IMR-90 (cell line): ENCODE measurements at regions not wholly inside any gene's neighbourhood (a gene's known extent, or its start where the extent isn't known, plus 50 kb on each side); places are given as distances from the start of the nearest gene placed in this dataset.

ENCODE experiments used
- ATAC-seq: fragments of 200-7000 bp; cut with Tn5 transposase; 2 replicates; pipeline ENCODE4 v1.9.1; 2020; ENCODE audit warnings: low read depth, mild to moderate bottlenecking, moderate library complexity
- BruUV-seq: library from RNA; stranded (reverse); fragments of 400-500 nt; replicated peaks from 2 replicates; lab custom pipeline; 2021; lab: Mats Ljungman, UMichigan
- CTCF ChIA-PET: fragments of 300-600 bp; formaldehyde crosslinking; extraction: SDS; loops from one replicate; lab custom pipeline; 2021; ENCODE audit warnings: antibody characterized with exemption; lab: Yijun Ruan, JAX
- POLR2A ChIA-PET: fragments of 300-600 bp; sonication (Branson Sonifier 250); formaldehyde crosslinking; loops from one replicate; lab custom pipeline; 2022; ENCODE audit warnings: antibody characterized with exemption; ENCODE audit not compliant: unreplicated experiment; lab: Charles Lee
- DNase-seq: peaks from one replicate; pipeline ENCODE4 v3.0.0; 2013
- H2AFZ ChIP-seq: replicated peaks from 2 replicates; pipeline ENCODE3; 2013; ENCODE audit warnings: low read length, mild to moderate bottlenecking; ENCODE audit not compliant: poor library complexity
- H2AK5ac ChIP-seq: 2 replicates; pipeline ENCODE4 v1.6.1; 2013; ENCODE audit warnings: low read depth, low read length, inconsistent platforms
- H2AK9ac ChIP-seq: replicated peaks from 2 replicates; pipeline ENCODE3; 2013; ENCODE audit warnings: mild to moderate bottlenecking, low read depth, low read length, moderate library complexity; ENCODE audit not compliant: poor library complexity
- H2BK120ac ChIP-seq: 2 replicates; pipeline ENCODE4 v1.6.1; 2013; ENCODE audit warnings: low read depth, low read length, inconsistent platforms
- H2BK15ac ChIP-seq: 3 replicates; pipeline ENCODE4 v1.6.1; 2013; ENCODE audit warnings: low read depth, low read length, inconsistent platforms
- H2BK20ac ChIP-seq: 2 replicates; pipeline ENCODE4 v1.6.1; 2013; ENCODE audit warnings: low read depth, mild to moderate bottlenecking, inconsistent platforms, low read length, moderate library complexity
- H2BK5ac ChIP-seq: 2 replicates; pipeline ENCODE4 v1.6.1; 2013; ENCODE audit warnings: mild to moderate bottlenecking, low read depth, low read length, inconsistent platforms; ENCODE audit not compliant: poor library complexity, severe bottlenecking
- H3K14ac ChIP-seq: replicated peaks from 2 replicates; pipeline ENCODE4 v1.6.1; 2013; ENCODE audit warnings: low read depth, low read length, inconsistent platforms
- H3K18ac ChIP-seq: 2 replicates; pipeline ENCODE4 v1.6.1; 2013; ENCODE audit warnings: low read depth, low read length, control low read depth
- H3K23ac ChIP-seq: 2 replicates; pipeline ENCODE4 v1.6.1; 2013; ENCODE audit warnings: low read depth, low read length, inconsistent platforms
- H3K27ac ChIP-seq: 2 replicates; pipeline ENCODE4 v1.5.1; 2013; ENCODE audit warnings: mild to moderate bottlenecking, control low read depth, low read length; ENCODE audit not compliant: insufficient read depth
- H3K27me3 ChIP-seq: 2 replicates; pipeline ENCODE4 v1.6.1; 2013; ENCODE audit warnings: low read length; ENCODE audit not compliant: control insufficient read depth, insufficient read depth
- H3K36me3 ChIP-seq: 2 replicates; pipeline ENCODE4 v1.6.1; 2013; ENCODE audit warnings: low read length, mixed read lengths; ENCODE audit not compliant: control insufficient read depth, insufficient read depth
- H3K4ac ChIP-seq: 2 replicates; pipeline ENCODE4 v1.6.1; 2013; ENCODE audit warnings: low read depth, low read length, inconsistent platforms
- H3K4me1 ChIP-seq: 2 replicates; pipeline ENCODE4 v1.6.1; 2013; ENCODE audit warnings: low read length, mixed read lengths; ENCODE audit not compliant: control insufficient read depth, insufficient read depth
- H3K4me2 ChIP-seq: 2 replicates; pipeline ENCODE4 v1.6.1; 2013; ENCODE audit warnings: low read depth, mild to moderate bottlenecking, control low read depth, low read length, moderate library complexity
- H3K4me3 ChIP-seq: 2 replicates; pipeline ENCODE4 v1.5.1; 2013; ENCODE audit warnings: low read depth, mild to moderate bottlenecking, control low read depth, low read length, moderate library complexity; ENCODE audit not compliant: insufficient read depth
- H3K56ac ChIP-seq: 2 replicates; pipeline ENCODE4 v1.6.1; 2013; ENCODE audit warnings: low read length, inconsistent platforms; ENCODE audit not compliant: insufficient read depth; ENCODE audit errors: extremely low read depth
- H3K79me1 ChIP-seq, 2 experiments: 2 replicates each; pipeline ENCODE4 v1.6.1; 2013; ENCODE audit warnings: low read length in 2 of 2, inconsistent platforms in 1 of 2, low read depth in 1 of 2
- H3K9ac ChIP-seq: 2 replicates; pipeline ENCODE4 v1.6.1; 2013; ENCODE audit warnings: low read depth, low read length, control low read depth
- H3K9me1 ChIP-seq: 2 replicates; pipeline ENCODE4 v1.6.1; 2013; ENCODE audit warnings: low read length, inconsistent platforms; ENCODE audit not compliant: insufficient read depth
- H3K9me3 ChIP-seq: 2 replicates; pipeline ENCODE4 v1.6.1; 2013; ENCODE audit warnings: low read length; ENCODE audit not compliant: control insufficient read depth, insufficient read depth
- H4K20me1 ChIP-seq: 2 replicates; pipeline ENCODE4 v1.6.1; 2013; ENCODE audit warnings: low read length, inconsistent platforms; ENCODE audit not compliant: insufficient read depth
- H4K5ac ChIP-seq: 2 replicates; pipeline ENCODE4 v1.6.1; 2013; ENCODE audit warnings: mild to moderate bottlenecking, low read depth, low read length, control low read depth
- H4K8ac ChIP-seq, 2 experiments: 2 replicates each; pipeline ENCODE4 v1.6.1; 2013; ENCODE audit warnings: low read depth in 2 of 2, low read length in 2 of 2, control low read depth in 1 of 2, inconsistent platforms in 1 of 2
- H4K91ac ChIP-seq: 2 replicates; pipeline ENCODE4 v1.6.1; 2013; ENCODE audit warnings: low read depth, low read length, inconsistent platforms; ENCODE audit not compliant: insufficient read depth
- MXI1 ChIP-seq: IDR thresholded peaks from 2 replicates; pipeline ENCODE4 v1.6.1; 2012; ENCODE audit warnings: low read depth, mild to moderate bottlenecking, low read length, moderate library complexity, borderline replicate concordance
- RFX5 ChIP-seq: IDR thresholded peaks from 2 replicates; pipeline ENCODE4 v1.8.0; 2012; ENCODE audit warnings: low read depth, mild to moderate bottlenecking, low read length, moderate library complexity
- WGBS, 2 experiments: methylation state at CpG; one replicate each; pipeline versions ENCODE4 v1.1.5 to v1.1.7; 2013; ENCODE audit warnings: missing lambda C conversion rate in 2 of 2; ENCODE audit not compliant: insufficient read length in 1 of 2; ENCODE audit errors: extremely low coverage in 2 of 2; 5-methylcytosine and 5-hydroxymethylcytosine counted together
- dilution Hi-C: fragments of 300-500 bp; cut with HindIII; formaldehyde crosslinking; loops from one replicate; pipeline ENCODE4 v1.14.3; 2018; ENCODE audit warnings: low sequenced_read_pairs; ENCODE audit not compliant: unreplicated experiment
- in situ Hi-C: fragments of 300-500 bp; cut with MboI; formaldehyde crosslinking; loops from 3 replicates; pipeline ENCODE4 v1.14.3; 2019; ENCODE audit warnings: low sequenced_read_pairs, inconsistent platforms, mixed read lengths
- intact Hi-C: fragments of 100-400 bp; cut with micrococcal nuclease; formaldehyde crosslinking; loops from 2 replicates; pipeline ENCODE4 v1.10.0; 2022

DNA sequence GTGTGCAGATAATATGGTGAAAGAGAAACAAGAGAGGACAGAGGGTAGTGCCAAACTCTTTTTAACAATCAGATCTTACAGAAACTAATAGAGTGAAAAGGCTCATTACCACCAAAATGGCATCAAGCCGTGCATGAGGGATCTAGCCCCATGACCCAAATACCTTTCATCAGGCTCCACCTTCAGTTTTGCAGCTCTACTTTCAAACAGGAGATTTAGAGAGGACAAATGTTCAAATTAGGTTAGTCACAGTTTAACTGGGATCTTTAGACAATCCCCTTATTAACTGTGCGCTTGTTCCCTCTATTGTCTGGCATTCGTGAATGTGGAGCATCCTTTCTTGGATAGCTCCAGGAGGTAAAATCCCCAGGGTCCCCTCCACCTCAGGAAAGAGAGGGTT lies 1209.3 kb upstream of the CHAC2 start:
- Histone ChIP-seq H2BK5ac (no peak overlapping the region), H2BK20ac (no peak overlapping the region), H4K8ac (no peak overlapping the region), H2BK120ac (no peak overlapping the region), H3K9me3 (no peaks in the 10 kb centered on the region), H4K20me1 (no peaks in the 10 kb centered on the region), H3K27ac (no peak overlapping the region), H3K27me3 (no peaks in the 10 kb centered on the region), H3K9me1 (no peaks in the 10 kb centered on the region), H4K5ac (no peak overlapping the region), H3K56ac (no peak overlapping the region), H4K91ac (no peak overlapping the region), H2AK5ac (no peak overlapping the region), H3K23ac (no peak overlapping the region), H3K9ac (no peak overlapping the region), H3K18ac (no peak overlapping the region), H3K4ac (no peak overlapping the region), H2AK9ac (no peak overlapping the region), H3K4me3 (no peak overlapping the region), H3K4me2 (no peak overlapping the region), H3K79me1 (no peaks in the 10 kb centered on the region), H2BK15ac (no peak overlapping the region), H3K14ac (no peak overlapping the region), H3K4me1 (no peaks in the 10 kb centered on the region), H2AFZ (no peak overlapping the region), H3K36me3 (no peaks in the 10 kb centered on the region)
- CTCF ChIA-PET = interaction anchor here (1.4 kb wide), 1 partner anchor 252 kb away, joined by 3 read pairs; no protein-coding TSS in a partner anchor
- dilution Hi-C loops = no loop called here
- POLR2A ChIA-PET = no interaction called here
- no peak for TF ChIP-seq RFX5
- TF ChIP-seq MXI1 = no peak
- DNase-seq (no peak), ATAC-seq (no peak)
- in situ Hi-C loops = no loop called here
- WGBS, 2 experiments = no CpG with 5 or more reads among the region's 3 CpGs
- BruUV-seq = no TSS peak
- intact Hi-C loops = no loop called here
